Upper lobe of right lung (tissue), 1 donor: ENCODE measurements at regions not wholly inside any gene's neighbourhood (a gene's known extent, or its start where the extent isn't known, plus 50 kb on each side); places are given as distances from the start of the nearest gene placed in this dataset.

Source experiments
- ATAC-seq: fragments of 200-7000 bp; cut with Tn5 transposase; one replicate; pipeline ENCODE4 v1.9.1; 2020; ENCODE audit warnings: mild to moderate bottlenecking, moderate library complexity
- DNase-seq: peaks from one replicate; pipeline ENCODE4 v3.0.0-alpha.2; 2020
- H3K27ac ChIP-seq: fragments of 200-600 bp; one replicate; pipeline ENCODE4 v1.8.0; 2022
- H3K27me3 ChIP-seq: fragments of 200-600 bp; one replicate; pipeline ENCODE4 v1.8.0; 2022; ENCODE audit warnings: mild to moderate bottlenecking
- H3K36me3 ChIP-seq: fragments of 200-600 bp; one replicate; pipeline ENCODE4 v1.8.0; 2022
- H3K4me1 ChIP-seq: fragments of 200-600 bp; one replicate; pipeline ENCODE4 v1.8.0; 2022
- H3K4me3 ChIP-seq: fragments of 200-600 bp; one replicate; pipeline ENCODE4 v1.8.0; 2022; ENCODE audit warnings: mild to moderate bottlenecking
- H3K9me3 ChIP-seq: fragments of 200-600 bp; one replicate; pipeline ENCODE4 v1.8.0; 2022
- CTCF ChIP-seq: fragments of 200-600 bp; IDR thresholded peaks from one replicate; pipeline ENCODE4 v1.8.0; 2022; ENCODE audit warnings: antibody characterized with exemption
- intact Hi-C: fragments of 100-400 bp; cut with DNase I; formaldehyde crosslinking; loops from one replicate; pipeline ENCODE4 v1.11.0; 2022
- donor health status: DM: no; HTN: yes; CAD: no; lungs with severe emphysema.

- no peaks in the 10 kb centered on the region for H3K36me3 ChIP-seq
- no peak overlapping the region for H3K4me3 ChIP-seq
- TF ChIP-seq CTCF, result no peak
- ATAC-seq, result no peak
- DNase-seq, result no peak
- H3K9me3 ChIP-seq, result no peaks in the 10 kb centered on the region
- no peaks in the 10 kb centered on the region for H3K4me1 ChIP-seq
- H3K27ac ChIP-seq, result no peak overlapping the region
- intact Hi-C loops, result no loop called here
- H3K27me3 ChIP-seq, result no peaks in the 10 kb centered on the region
These were observed 260.4 kb downstream of the SH2D1A start for GRCh38 chrX:124606724-124607123.

- H3K27ac ChIP-seq, result no peak overlapping the region
- intact Hi-C loops, result no loop called here
- H3K9me3 ChIP-seq, result no peaks in the 10 kb centered on the region
- no peaks in the 10 kb centered on the region for H3K27me3 ChIP-seq
- ATAC-seq (peak; percentile 51), DNase-seq (no peak)
- H3K36me3 ChIP-seq, result no peaks in the 10 kb centered on the region
- H3K4me1 ChIP-seq, result no peaks in the 10 kb centered on the region
- TF ChIP-seq CTCF, result no peak
- no peak overlapping the region for H3K4me3 ChIP-seq
These were observed 273.3 kb downstream of the SH2D1A start for GRCh38 chrX:124619710-124620109.

GRCh38 chrX:124634363-124634762 lies 288.0 kb downstream of the SH2D1A start:
- H3K27ac ChIP-seq, result no peak overlapping the region
- intact Hi-C loops, result no loop called here
- no peak for TF ChIP-seq CTCF
- H3K9me3 ChIP-seq, result no peaks in the 10 kb centered on the region
- no peak overlapping the region for H3K4me3 ChIP-seq
- no peak for DNase-seq
- ATAC-seq, result no peak
- H3K4me1 ChIP-seq, result no peaks in the 10 kb centered on the region
- H3K36me3 ChIP-seq, result no peaks in the 10 kb centered on the region
- no peaks in the 10 kb centered on the region for H3K27me3 ChIP-seq

- intact Hi-C loops, result no loop called here
- no peak for DNase-seq
- Histone ChIP-seq H3K4me1 (no peaks in the 10 kb centered on the region), H3K27me3 (no peaks in the 10 kb centered on the region), H3K36me3 (no peaks in the 10 kb centered on the region), H3K27ac (no peak overlapping the region), H3K9me3 (no peaks in the 10 kb centered on the region), H3K4me3 (no peak overlapping the region)
- no peak for ATAC-seq
- no peak for TF ChIP-seq CTCF
These were observed 295.6 kb downstream of the SH2D1A start for GRCh38 chrX:124641737-124642491.

- TF ChIP-seq CTCF, result no peak
- Histone ChIP-seq H3K27ac (no peak overlapping the region), H3K4me3 (no peak overlapping the region), H3K36me3 (no peaks in the 10 kb centered on the region), H3K27me3 (no peaks in the 10 kb centered on the region), H3K9me3 (no peaks in the 10 kb centered on the region), H3K4me1 (no peaks in the 10 kb centered on the region)
- intact Hi-C loops, result no loop called here
- ATAC-seq (no peak), DNase-seq (no peak)
These were observed 300.0 kb downstream of the SH2D1A start for GRCh38 chrX:124646403-124646802.

GRCh38 chrX:124651031-124651430 lies 304.7 kb downstream of the SH2D1A start:
- intact Hi-C loops, result no loop called here
- H3K36me3 ChIP-seq, result no peaks in the 10 kb centered on the region
- no peaks in the 10 kb centered on the region for H3K27me3 ChIP-seq
- H3K4me3 ChIP-seq, result no peak overlapping the region
- ATAC-seq (no peak), DNase-seq (no peak)
- H3K4me1 ChIP-seq, result no peaks in the 10 kb centered on the region
- no peak overlapping the region for H3K27ac ChIP-seq
- no peaks in the 10 kb centered on the region for H3K9me3 ChIP-seq
- TF ChIP-seq CTCF, result no peak
